NCI-H748 (cell line): ENCODE measurements at regions not wholly inside any gene's neighbourhood (a gene's known extent, or its start where the extent isn't known, plus 50 kb on each side); places are given as distances from the start of the nearest gene placed in this dataset.
"Not testable (repeated sequence)": the region's sequence is repeated elsewhere in the genome, so short reads cannot be mapped to it uniquely, and the experiment has no call there.

Source experiments
- DNase-seq: peaks from one replicate; lab custom pipeline; 2025; ENCODE audit not compliant: unreplicated experiment; lab: John Stamatoyannopoulos, UW

DNA sequence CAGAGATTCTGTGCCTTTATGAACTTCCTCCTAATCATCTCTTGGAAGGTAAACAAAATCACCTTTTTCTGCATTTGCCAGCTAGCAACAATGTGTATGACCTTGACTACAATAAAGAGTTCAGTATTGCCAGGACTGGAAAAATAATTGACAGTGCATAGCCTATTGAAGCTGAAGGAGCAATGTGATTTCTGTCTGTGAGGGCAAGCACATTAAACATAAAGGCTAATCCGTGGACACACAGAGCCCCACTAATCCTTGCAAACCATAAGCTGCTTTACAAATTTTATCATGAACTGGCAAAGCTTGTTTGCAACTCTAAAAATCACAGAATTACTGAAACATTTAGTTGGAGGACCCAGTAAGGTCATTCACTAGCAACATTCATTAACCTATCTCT is 563.8 kb downstream of the PYDC2 start:
- peak; percentile 2 for DNase-seq

DNA sequence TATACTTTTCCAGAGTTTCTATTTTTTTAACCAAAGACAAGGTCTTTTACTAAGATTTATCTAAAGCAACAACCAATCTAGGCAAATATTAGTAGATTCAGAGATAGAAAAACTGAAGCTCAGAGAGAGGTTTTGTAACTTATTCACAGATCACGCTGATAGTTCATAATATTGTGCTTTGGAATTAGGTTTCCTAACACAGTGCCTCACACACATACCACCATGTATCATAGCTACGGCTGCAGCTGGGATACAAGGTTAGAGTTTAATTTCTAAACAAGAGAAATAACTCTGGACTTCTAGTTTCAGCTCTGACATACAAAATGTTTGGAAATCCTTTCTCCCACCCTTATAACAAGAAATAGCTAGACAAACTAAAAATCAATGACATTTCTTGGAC is 565.7 kb downstream of the PYDC2 start:
- DNase-seq = no peak

DNA sequence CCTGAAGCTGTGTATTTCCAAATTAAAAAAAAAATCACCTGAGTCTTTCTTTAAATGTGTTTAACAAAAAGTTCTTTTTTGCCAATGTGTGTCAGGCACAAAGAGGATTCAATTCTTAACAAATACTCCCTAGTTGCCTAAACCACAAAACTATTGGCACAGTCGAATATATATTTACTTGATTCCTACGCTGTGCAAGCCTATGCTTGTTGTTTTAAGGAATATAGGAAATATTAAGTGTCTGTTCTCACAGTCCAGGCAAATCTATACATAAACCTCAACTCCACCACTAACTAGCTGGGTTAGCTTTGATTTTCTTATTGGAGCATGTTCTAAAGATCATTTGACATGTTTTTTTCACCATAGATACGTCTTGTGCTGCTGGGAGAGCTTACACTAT is 571.0 kb downstream of the PYDC2 start:
- no peak for DNase-seq

DNA sequence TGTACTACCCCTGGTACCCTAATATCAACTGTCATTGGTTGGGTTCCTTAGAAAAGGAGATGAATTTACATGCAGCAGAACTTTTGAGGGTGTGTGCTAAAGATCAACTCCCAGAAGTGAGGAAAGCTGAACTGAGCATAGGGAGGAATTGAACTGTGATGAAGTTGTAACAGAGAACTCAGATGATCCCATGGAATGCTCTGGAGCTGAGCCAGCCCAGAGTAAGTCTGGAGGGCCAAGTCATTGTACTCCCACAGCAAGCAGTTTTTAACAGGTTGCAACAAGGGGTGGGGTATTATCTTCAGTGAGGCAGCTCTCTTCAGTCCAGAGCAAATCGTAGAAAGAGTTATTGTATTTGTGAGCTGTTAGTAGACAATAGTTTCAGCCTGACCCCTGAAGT is 572.3 kb downstream of the PYDC2 start:
- DNase-seq = no peak

DNA sequence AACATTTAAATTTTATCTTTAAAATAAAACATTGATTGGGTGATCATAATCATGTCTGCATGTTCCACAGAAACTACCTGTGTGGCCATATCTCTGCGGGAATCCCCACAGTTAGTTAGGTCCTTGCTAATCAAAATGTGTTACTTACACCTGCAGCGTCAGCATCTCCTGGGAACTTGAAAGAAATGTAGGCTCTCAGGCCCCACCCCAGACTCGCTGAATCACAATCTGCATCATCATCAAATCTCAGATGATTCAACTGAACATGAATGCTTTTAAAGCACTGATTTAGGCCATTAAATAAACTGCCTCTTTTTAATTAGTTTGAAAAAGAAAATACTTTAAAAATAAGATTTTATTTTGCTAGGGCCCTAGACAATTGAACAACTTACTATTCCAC is 577.8 kb downstream of the PYDC2 start:
- no peak for DNase-seq

DNA sequence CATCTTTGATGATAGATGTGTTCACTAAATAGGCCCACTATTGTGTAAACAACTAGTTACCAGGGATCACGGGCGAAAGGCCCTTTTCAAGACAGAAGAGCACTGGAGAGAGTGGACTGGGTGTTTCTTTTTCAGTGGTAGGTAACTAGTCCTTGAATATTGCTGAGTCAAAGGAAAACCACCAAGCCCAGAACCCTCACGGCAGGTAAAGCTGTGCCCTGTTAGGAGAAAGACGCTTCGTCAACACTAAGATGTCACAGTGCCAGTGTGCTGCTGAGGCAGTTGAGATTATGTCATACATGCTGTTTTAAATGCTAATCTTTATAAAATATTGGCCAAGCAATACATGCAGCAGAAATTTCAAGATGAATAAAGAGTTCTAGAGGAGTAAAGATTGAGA is 578.6 kb downstream of the PYDC2 start:
- DNase-seq = no peak

DNA sequence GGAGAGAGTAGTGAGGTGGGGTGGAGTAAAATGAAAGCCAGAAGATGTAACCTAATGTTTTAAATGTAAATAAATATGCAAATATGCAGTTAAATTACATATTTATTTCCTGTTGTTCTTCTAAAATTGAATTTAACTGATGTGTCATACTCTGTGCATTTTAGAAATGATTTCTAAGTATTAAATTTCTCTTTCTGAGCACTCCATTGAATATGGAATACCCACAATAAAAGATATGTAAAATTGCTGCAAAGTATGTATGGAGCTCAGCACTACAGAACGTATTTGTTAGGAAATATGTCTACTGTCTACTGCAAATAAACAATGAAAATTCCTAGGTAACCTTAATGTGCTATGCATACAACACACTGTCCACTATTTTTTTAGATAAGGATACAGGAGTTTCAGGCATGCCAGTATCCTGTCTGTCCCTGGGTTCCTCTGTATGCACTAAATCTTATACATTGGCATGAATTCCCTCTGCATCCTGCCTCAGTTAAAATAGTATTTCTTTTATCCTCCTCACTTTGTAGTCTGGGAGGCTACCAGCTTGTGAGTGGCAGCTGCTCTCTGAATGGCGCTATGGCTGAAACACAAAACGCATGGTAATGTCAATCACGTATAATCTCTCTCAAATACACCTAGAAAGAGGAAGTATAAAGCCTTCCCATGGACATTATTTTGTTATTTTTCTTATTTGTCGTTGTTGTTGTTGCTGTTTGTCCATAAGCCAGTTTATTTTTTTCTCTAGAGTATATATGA is 579.5 kb downstream of the PYDC2 start:
- DNase-seq = no peak

DNA sequence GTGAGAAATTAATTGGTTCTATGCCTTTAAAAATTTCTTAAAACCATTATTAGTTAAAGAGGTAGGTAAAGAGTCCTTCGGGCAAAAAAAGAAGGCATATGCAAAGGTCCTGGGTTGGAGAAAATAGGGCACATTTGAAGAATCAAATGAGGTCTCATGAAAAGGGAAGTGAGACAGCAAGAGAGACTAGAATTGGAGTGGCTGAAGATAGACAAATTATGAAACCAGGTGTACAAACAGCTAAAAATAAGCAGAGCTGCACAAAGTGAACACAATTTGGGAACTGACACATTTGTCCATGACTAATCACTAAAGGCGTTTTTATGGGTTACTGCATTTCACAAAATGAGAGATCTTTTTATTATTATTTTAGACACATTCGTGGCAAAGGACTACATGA is 581.2 kb downstream of the PYDC2 start:
- no peak for DNase-seq

DNA sequence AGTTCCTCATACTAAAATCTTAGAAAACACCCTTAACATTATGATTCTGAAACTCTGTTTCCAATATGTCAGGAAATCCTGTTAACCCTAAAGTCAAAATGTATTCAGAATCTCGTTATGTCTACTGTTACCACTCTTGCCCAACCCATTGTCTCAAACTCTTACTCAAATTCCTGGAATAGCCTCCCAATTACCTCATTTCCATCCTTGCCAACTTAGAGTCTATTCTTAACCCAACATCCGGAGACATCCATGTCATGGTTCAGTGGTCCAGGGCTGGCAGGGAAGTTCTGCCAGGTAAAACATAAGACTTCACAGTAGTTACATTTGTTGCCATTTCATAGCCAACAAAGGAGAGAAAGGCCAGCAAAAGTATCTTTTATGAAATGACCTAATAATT is 593.9 kb downstream of the PYDC2 start:
- DNase-seq = no peak

DNA sequence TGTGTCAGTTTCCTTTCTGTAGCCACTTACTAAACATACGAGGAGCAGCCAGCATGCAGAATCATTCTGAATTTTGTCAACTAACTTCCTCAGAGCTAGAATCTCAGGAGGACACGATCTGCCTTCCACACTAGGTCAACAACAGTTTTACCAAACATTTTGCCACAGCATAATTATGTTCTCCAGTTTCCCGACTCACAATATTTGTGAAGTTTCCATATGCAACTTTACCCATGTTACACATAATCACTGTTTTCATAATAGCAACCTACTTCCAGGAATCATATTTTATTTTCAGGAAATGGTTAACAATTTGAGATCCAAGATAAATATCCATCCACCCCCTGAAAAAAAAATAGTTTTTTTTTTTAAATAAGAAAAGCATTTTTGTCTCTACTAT is 595.0 kb downstream of the PYDC2 start:
- no peak for DNase-seq

DNA sequence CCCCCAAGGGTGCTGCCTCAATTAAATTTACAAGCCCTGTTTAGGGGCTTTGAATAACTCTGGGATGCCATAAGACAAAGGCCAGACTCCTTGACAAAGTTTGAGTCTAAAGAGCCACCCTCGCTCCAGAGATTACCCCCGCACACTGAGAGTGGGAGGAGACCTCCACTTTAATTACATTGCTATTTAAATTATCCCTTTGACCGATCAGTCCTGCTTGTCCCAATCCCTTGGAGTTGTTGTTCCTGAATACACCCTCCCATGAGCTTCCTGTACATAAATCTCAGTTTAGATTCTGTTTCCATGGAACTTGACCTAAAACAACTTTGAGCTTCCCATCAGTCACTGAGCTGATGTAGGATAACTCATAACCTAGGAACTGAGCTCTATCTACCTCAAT is 596.3 kb downstream of the PYDC2 start:
- DNase-seq = no peak

DNA sequence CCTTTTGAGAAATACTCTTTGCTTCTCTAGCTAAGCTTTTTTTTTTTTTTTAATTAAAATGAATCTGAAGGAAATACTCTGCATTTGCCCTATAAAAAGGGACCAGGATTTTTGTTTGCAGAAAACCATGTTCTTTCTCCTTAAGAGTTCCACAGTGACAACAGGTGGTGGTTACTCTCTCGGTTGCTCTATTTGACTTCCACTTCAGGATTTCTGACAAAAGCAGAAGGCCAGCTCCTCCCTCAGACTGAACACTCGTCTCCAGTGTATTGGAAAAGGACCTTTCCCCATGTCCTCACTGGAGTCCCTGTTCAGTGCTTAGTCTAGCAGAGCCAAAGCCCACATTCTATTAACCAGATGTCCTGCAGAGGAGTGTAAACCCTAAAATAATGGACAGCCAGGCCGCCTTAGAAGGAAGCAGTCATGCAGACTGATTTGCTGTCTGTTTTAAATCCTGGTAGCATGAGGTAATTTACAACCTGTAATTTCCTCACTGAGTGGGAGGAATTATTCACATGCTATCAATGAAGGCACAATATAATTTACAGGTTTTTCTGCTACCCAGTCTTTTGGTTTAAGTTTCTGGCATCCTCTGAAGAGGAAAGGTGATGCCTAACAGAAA is 599.3 kb downstream of the PYDC2 start:
- DNase-seq = peak; percentile 91

DNA sequence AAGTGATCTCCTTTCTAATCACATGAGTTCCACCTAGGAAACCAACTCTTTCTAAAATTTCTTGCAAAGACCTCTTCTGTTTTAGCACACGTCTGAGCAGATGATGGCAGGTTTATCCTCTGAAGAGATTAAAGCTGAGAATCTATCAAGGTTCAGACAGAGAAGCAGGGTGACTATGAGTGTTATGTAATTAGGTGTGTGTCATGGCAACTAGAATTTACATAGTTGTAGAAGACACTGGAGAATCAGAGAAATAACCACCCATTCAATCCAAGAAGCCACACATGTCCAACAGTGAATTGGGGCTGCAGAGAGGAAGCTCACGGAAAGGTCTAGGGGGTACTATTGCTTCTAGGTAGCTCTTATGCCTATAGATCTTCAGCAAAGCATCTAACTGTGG is 600.5 kb downstream of the PYDC2 start:
- DNase-seq = no peak

DNA sequence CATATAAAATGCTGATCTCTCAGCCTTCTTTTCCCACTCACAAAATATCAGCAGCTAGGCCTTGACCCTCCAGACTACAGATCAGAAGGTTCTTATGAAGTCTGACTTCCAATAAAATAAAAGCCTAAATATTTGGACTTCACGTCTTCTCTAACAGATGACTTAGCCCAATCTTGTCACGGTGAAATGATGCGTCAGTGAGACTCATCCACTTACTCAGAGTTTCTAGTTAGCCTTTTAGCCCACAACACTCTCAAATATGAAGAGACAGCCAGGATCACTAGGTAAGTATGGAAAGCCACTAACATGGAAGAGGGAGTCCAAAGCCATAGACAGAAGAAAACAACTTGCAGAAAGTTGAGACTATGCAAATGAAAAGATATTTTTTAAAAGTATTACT is 601.2 kb downstream of the PYDC2 start:
- DNase-seq = no peak

DNA sequence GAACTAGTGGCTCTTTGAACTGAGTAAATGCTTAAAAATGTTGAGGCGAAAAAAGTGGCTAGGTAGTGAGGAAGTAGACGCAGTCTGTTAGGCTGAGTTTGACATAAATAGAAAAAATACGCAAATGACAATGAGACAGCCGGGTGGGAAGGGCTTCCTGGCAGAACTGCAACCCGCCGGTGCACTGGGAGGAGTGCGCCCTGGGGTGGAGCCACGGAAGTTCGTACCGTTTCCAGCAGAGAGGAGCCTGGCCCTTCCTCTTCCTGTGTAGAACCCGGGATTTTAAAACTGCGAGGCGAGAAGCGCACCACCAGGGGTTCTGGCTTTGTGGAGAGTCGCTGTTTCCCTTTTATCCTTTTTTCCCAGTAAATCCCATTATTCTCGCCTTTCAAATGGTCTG is 602.6 kb downstream of the PYDC2 start:
- DNase-seq = no peak

DNA sequence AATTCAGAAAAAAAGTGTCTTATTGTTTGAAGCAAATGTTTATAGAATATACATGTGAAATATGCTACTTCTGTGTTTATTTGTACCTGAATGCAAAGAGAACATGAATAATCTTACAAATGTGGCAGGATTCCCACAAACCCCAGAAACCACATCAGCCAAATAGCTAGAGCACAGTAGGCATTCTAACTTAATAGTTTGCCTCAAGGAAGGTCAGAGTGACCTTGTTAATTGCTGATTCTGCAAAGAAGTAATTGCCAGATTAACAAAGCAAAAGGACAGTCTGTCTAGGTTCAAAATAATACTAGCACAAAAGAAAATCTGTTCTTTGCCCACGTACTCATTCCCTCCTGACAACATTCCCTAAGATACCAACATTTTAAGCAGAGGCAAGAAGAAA is 604.0 kb downstream of the PYDC2 start:
- no peak for DNase-seq

DNA sequence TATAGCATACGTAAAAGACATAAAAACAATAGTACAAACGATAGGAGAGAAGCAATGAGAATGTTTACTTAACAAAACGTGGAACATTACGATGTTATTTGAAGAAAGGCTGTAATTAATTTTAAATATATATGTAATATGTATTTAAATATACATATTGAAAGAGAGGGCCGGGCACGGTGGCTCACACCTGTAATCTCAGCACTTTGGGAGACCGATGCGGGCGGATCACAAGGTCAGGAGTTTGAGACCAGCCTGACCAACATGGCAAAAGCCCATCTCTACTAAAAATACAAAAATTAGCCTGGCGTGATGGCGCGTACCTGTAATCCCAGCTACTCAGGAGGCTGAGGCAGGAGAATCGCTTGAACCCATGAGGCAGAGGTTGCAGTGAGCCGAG is 605.3 kb downstream of the PYDC2 start:
- DNase-seq = not testable (repeated sequence)

DNA sequence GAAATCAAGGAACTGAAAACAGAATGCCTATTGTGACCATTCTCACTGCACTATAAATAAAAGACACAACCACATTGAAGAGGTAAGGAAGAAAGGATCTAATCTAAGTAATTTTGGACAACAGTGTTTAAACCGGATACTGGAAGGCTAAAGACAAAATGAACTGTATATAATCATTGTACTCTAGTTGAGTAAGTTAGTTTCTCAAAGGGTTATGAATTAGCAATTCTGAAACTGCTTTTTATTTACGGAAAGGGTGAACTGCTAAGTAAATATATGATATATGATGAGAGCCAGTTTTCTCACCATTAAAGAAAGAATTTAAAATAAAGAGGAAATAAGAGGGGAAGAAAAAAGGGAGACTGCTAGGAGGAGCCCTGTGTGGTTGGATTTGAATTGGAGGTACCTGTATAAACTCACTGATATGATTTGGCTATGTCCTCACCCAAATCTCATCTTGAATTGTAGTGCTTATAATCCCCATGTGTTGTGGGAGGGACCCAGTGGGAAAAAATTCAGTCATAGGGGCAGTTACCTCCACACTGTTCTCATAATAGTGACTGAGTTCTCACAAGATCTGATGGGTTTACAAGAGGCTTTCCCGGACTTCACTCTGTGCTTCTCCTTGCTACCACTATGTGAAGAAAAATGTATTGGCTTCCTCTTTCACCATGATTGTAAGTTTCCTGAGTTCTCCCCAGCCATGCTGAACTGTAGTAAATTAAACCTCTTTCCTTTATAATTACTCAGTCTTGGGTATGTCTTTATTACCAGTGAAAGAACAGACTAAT is 607.7 kb downstream of the PYDC2 start:
- DNase-seq = no peak

DNA sequence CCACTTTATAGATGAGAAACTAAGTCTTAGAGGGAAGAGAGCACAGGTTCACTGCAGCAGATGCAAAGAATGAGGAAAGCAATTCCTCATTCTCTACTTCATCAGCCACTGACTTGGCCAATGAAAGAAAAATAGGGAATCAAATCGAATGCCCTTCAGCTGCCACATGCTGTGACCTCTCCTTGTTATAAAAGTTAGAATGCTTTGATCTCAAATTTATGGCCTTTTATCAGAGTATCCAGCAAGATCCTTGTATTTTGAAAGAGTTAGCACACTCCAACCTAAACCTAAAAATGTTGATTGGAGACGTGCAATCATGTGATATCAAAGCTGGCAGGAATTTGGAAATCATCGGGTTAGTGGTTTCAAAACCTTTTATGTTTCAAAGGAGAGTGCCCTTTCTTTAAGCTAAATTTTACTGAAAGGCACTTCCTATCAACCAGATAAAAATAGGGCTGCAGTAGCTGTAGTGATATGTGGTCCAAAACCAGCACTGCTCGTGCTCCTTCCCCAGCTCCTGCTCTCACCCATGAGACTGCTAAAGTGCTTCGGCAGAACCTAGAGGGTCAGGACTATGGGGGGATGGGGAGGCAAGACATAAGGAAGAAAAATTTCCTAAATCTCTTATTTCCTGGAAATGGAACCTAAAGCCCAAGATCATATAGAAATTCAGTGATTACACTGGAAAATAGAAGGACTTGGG is 617.0 kb downstream of the PYDC2 start:
- DNase-seq = no peak

DNA sequence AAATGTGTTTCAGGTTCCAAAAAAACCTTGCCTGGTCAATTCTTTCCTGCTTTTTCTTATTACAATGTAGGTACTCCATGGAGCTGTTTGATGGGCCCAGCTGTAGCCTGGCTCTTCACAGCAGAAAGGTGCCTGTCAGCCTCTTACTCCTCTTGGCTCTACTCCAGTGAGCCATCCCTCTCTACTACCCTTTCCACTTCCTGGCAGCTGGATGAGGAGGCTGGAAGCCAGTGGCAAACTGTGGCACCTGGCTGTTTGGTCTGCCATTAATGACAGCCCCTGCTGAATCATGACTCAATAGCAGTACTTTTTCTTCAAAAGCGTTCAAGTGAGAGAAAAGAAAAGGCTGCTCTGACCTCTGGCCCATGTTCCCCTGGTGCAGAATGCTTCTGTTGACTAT is 618.1 kb downstream of the PYDC2 start:
- DNase-seq = peak; percentile 88

DNA sequence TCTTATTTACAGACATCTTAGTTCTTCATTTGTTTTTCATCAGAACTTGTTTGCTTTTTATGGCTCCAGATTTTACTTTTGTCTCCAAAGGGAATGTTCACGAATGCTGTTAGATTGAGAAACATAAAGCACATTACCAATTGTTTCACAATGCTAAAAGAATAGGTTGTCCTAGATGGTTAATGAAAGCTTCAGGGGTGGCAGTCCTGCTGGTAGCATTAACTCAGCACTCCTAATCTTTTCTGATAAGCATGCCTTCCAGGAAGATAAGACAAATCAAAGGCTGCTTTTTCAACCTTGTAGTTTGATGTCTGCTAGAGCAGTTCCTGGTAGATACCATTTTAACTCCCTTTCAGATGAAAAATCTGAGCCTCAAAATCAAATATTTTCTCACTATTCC is 619.4 kb downstream of the PYDC2 start:
- peak; percentile 61 for DNase-seq
